GM18498 (cell line): ENCODE measurements at regions not wholly inside any gene's neighbourhood (a gene's known extent, or its start where the extent isn't known, plus 50 kb on each side); places are given as distances from the start of the nearest gene placed in this dataset.

ENCODE experiments used
- ATAC-seq: cut with Tn5 transposase; IDR thresholded peaks from one replicate; pipeline ENCODE4 v1.9.1; 2021; ENCODE audit warnings: mild to moderate bottlenecking, moderate library complexity; ENCODE audit not compliant: unreplicated experiment

DNA sequence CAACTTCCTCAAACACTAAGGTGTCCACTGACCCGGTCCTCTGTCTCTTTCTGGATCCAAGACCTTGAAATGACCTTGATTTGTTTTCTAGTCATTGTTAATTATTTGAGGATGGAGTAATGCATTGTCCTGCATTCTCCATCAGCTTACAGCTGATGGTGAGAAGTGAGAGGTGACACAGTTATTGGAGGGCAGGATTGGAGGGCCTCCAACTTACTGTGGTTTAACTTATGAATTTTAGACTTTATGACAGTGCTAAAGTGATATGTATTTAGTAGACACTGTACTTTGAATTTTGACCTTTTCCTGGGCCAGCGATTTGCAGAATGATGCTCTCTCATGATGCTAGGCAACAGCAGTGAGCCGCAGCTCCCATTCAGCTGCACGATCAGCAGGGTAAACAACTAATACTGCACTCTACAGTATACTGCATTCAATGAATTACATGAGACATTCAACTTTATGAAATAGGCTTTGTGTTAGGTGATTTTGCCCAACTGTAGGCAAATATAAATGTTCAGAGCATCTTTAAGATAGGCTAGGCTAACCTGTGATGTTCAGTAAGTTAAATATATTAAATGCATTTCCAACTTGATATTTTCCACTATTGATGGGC is 200.0 kb upstream of the MEX3C start:
- ATAC-seq: no peak

GRCh38 chr18:51398104-51398503 is 200.6 kb upstream of the MEX3C start:
- no peak for ATAC-seq

DNA sequence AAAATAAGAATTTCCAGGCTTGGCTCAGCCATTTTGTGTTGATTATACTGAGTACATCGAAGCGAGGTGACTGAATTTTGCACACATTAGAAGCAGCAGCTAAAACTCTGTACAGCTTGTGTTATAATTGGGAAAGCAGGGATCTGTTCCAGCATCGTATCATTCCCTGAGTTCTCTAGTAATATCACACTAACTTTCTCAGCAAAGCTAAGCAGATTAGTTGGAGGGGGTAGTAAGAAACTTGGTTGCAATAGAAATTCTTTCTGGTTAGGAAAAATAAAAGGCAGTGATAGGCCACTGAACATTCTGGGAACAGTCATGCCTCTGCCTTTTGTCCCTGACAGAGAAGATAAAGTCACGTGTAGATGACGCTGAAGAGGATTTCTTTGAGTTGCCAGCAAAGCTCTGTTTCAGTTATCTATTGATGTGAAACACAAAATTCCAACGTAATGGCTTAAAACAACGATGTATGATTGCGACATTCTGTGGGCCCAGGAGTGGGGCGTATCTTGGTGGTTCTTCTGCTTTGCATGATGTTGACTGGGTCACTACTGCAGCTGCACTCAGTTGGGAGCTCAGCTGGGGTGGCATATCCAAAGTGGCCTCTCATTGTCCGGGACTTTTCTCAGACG is 202.1 kb upstream of the MEX3C start:
- ATAC-seq: no peak

DNA sequence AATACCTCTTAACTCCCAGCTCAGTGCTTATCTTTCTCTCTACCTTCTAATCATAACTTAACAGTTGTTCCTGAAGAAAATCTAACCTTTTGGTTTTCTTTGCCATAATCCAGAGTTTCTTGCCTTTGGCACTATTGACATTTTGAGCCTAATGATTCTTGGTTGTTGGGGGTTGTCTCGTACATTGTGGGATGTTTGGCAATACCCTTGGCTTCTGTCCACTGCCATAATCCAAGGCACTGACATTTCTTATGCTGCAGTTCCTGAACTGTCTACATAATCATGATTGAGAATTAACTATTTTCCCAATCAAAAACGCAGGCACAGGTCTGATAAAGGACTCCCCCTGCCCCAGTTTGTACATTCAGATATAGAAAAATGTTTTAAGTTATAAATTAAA is 203.2 kb upstream of the MEX3C start:
- ATAC-seq: no peak

DNA sequence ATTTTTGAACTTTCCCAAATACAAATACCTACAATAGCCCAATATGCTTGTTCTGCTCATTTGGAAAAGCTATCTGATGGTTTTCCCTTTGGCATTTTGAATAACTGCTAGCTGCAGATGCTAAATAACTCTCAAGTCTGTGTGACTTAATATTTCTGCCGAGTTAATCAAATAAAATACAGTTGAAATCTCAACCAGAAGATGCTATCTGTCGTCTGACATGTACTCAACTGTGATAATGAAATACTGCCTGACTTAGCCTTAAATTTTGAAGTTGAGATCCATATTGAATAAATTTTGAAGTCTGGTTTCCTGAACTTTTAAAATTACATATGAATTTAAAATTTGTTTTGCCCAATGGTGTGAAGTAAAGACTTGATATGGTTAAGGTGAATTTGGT is 204.4 kb upstream of the MEX3C start:
- ATAC-seq: no peak

DNA sequence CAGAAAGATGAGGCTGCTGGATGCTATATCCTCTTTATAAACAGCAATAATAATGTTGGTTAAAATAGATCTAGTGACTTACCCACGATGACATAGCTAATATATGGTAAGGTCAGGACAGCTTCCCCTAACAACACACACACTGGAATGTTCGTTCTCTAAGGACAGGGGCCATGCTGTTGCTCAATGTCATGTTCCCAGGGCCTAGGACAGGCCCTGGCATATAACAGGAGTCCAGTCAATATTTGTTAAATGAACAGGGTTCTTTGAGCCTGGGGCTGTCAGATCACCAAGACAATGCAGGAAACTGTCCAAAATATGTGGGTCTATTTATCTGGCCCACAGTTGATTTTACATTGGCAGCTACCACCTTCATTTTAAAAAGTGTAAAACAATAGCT is 207.1 kb upstream of the MEX3C start:
- ATAC-seq: no peak

DNA sequence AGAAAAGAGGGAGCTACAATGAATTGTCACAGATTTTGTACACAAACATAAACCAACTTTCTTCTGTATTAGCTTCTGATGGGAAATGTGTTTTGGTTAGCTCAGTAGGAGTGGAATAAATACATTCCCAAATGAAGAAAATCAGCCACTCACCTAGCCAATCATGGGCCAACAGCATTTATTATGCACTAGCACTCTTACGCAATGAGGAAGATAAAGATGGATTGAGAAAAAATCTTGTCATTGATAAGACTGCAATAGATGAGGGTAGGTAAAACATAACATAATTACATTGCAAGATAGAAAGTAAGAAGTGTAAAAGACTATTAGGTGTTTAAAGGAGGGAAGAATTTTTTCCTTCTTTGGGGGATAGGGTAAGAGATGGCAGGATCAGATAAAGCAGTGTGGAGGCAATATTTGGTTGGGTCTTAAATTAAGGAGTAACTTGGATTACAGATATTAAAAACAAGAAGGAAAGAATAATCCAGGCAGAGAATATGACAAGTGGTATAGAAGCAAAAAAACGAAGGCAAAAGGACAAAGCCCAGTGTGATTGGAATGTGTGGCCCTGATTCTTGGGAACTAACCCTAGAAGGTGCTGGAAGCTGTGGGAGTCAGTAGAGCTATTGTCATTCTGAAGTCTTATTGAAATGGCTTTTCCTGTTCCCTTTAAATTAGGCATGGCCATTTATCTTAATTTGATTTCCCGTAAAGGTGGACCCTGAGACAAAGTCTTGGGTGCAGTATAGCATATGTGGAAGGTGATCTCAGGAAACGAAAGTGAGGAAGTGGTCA is 208.4 kb upstream of the MEX3C start:
- no peak for ATAC-seq

DNA sequence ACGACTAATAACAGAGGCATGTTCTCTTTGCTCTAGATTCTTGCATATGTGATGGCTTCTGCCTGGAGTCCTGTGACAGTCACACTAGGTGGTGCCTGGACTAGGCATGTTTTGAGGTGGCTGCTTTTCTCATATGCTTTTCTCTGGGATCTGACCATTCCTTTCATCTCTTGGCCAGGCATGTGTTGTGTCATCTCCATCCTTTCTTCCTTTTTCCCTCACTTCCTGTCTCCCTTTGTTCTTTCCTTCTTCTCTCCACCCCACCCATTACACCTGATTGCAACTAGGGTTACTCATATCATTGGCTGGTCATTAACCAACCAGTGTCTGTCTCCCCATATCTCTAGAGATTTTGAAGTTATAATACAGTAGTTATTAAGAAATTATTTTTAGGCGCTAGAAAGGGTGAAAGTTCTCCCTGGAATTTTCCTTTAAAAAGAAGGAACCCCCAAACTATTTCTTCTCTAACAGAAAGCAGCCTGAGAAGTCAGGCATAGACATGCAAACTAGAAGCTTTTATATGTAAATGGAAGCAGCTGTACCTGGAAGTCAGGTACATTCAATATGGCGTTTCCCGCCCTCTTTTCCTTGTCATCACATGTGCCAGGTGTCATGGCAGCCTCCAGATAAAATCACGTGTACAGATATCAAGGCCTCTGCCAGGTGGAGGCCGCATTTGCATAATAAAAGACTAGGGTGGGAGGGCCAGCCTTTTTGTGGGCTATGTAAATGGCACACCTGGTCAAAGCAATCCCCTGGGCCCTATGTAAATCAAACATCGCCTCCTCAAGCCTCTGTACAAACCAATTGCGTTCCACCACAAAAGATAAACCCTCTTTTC is 220.4 kb upstream of the MEX3C start:
- no peak for ATAC-seq

GRCh38 chr18:51425475-51425874 is 228.0 kb upstream of the MEX3C start:
- peak; percentile 74 for ATAC-seq

GRCh38 chr18:51425889-51426288 is 228.4 kb upstream of the MEX3C start:
- peak; percentile 44 for ATAC-seq

- ATAC-seq: no peak
These were observed 229.5 kb upstream of the MEX3C start for GRCh38 chr18:51426996-51427395.

- ATAC-seq: no peak
These were observed 232.2 kb upstream of the MEX3C start for GRCh38 chr18:51429644-51430043.

DNA sequence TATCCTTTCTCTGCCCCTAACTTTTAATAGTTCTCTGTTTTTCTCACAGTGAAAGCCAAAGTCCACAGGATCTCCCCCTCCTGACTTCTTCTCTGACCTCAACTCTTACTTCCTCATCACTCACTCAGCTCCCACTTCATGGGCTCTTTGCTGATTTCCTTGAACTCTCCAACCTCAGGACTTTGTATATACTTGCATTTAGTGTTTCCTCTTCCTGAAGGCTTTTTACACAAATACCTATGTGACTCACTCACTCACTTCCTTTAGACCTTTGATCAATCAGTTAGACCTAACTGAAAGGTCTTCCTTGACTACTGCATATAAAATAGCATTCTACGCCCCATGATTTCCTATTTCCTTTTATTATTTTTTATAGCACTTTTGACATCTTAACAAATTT is 233.1 kb upstream of the MEX3C start:
- ATAC-seq: no peak

- no peak for ATAC-seq
These were observed 235.8 kb upstream of the MEX3C start for GRCh38 chr18:51433296-51433695.

DNA sequence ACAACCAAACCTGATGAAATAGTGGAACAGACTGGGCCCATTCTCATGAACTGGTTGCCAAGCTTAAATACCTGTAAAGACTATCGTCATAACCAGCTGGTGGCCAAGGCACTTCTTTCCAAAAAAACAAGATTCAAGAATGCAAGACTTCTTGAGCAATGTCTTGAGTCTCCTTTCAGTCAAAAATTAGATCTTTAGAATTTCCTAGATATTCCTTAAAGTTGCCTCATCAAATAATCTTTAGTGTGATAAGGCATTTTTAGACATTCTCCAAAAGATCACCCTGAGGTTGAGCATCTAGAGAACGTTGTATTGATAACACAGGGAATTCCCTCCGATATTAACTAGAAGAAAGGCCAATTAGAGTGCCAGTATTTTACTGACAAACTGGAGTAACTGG is 236.4 kb upstream of the MEX3C start:
- no peak for ATAC-seq

DNA sequence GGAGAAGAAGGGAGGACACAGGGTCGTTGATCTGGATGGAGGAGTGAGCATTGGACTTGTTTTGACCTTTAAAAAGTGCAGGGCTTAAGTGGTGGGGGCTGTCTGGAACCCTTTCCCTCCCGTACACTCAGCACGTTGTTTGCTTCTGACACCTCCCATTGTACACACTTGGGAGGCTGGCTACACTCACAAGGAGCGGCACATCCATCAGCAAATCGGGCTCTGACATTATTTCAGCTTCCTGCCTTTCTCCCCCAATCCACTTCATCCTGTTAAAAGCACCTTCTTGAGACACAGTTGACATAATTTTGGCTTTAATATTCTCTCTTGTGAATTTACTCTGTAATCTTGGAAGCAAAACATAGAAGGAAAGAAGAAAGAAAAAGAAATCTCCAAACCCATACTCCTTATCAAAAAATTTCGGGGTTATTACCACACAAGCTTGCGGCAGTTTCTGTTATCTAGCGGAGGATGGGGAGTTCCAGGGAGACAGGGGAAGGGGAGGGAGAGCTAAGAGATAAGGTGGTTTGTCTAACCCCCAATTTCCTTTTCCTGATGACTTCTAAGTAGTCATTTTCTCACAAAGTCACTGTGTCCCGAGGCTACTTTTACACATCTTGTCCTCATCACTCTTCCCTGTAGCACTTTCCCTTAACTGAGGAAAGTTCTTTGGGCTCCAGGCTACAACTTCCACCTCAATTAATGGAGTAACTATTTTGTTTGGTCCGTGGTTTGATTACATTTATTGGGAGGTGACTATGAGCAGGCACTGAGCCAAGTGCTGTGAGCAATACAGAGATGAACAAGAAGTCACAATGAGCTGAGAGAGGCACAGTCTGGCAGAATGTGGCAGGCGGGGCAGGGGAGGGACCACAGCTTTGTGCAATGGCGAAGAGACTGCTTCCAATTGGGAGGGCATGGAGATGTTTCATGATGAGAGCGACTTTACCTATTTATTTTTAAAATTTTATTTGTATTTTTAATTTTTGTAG is 240.1 kb upstream of the MEX3C start:
- no peak for ATAC-seq

DNA sequence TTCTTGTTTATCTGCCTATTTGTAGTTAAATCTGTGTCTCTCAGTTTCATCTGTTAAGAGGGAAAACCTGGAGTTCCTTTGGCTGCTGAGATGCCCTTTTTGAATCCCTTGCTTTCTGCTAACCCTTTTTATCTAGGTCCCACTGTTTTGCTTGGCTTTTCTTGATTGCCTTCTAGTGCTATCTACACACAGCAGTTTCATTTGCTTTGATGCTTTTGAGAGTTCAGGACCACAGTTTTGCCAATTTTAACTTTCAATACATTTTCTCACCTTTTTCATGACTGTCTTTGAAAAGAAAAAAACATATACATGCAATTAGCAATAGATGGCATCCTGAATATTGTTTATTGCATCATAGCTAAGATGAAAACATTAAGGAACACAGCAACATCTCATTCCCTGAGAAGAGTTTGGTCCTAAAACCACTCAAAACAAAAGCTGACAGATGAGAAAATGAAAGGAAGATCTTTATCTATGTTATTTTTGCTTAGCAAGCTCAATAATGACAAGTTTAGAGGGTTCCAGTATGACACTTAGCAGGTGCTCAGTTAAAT is 241.4 kb upstream of the MEX3C start:
- ATAC-seq: no peak

DNA sequence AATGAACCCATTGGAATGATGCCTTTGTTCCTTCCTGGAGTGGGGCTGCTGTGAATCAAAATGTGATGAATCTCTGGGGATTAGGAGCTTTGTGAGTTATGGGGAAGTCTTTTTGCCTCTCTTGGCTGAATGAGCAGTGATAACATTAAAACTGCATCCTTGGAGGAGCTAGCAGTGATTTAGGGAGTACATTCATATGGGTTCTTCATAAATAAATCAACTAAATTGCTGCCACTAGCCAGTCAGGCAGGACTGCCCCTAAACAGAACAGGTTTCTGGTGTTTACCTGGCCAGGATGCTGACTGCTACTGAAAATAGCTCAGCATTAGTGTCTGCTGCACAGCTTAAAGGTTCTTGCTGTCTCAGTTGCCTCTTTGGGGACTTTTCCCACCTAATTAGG is 244.5 kb upstream of the MEX3C start:
- ATAC-seq: no peak

DNA sequence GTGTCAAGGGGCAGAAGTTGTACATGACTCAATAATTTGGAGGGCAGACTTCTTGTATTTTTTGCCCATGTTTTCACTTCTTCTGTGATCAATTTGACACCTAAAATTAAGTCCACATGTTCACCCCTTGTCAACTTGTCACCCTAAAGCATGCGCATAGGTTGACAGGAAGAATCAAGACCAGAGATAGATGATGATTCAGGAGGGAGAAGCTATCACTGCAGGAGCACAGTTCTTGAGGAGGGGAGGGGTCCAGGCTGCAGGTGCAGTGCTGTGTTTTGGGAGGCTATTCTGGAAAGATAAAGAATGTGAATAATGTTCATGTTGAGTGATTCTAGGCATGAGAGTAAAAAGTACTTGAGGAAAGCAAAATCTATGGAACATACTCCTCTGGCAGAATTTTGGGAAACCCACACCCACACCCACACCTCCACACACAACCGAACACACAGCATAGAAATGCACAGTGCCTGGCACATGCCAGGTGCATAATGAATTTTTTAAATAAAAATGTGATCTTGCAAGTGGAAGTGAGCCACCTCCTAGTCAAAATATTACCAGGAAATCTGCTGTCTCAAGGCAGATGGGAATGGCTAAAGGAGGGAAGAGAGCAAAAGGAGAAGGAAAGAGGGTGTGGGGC is 249.2 kb upstream of the MEX3C start:
- no peak for ATAC-seq
